Transverse colon (tissue), 4 donors: ENCODE measurements at regions not wholly inside any gene's neighbourhood (a gene's known extent, or its start where the extent isn't known, plus 50 kb on each side); places are given as distances from the start of the nearest gene placed in this dataset.

Experiments
- DNase-seq: peaks from one replicate; pipeline ENCODE4 v3.0.0-alpha.2; 2019
- H3K27ac ChIP-seq, 4 donors: fragments of 200-600 bp; sonication (generic); 2 replicates each; pipeline ENCODE4 v1.5.1; 2016 to 2018; ENCODE audit warnings: inconsistent platforms in 4 of 4
- H3K27me3 ChIP-seq: fragments of 200-600 bp; sonication (generic); 2 replicates; pipeline ENCODE4 v1.5.1; 2017; ENCODE audit warnings: inconsistent platforms
- H3K36me3 ChIP-seq, 4 donors: fragments of 200-600 bp; sonication (generic); 2 replicates each; pipeline ENCODE4 v1.5.1; 2017 to 2019; ENCODE audit warnings: inconsistent platforms in 4 of 4
- H3K4me1 ChIP-seq, 4 donors: fragments of 200-600 bp; sonication (generic); 2 replicates each; pipeline ENCODE4 v1.5.1; 2017 to 2020; ENCODE audit warnings: inconsistent platforms in 4 of 4
- H3K4me3 ChIP-seq, 4 donors: fragments of 200-600 bp; sonication (generic); 1 replicate in 1 of 4; 2 replicates in 3 of 4; pipeline versions ENCODE4 v1.5.1 to v1.6.1; 2017 to 2019; ENCODE audit warnings: inconsistent platforms in 4 of 4
- H3K9me3 ChIP-seq, 2 donors: fragments of 200-600 bp; sonication (generic); 2 replicates each; pipeline ENCODE4 v1.5.1; 2017 to 2019; ENCODE audit warnings: inconsistent platforms in 2 of 2
- CTCF ChIP-seq, 5 experiments: fragments of 200-600 bp in 3 of 5; fragments of 450-650 bp in 2 of 5; sonication (generic) in 3 of 5; IDR thresholded peaks; 1 replicate in 2 of 5; 2 replicates in 3 of 5; pipeline ENCODE4 v1.5.1; 2016 to 2017; ENCODE audit warnings: antibody characterized with exemption in 5 of 5, inconsistent platforms in 3 of 5, mild to moderate bottlenecking in 2 of 5, moderate library complexity in 1 of 5
- EP300 ChIP-seq: sonication (generic); formaldehyde crosslinking; IDR thresholded peaks from one replicate; pipeline ENCODE4 v1.6.1; 2017; ENCODE audit warnings: antibody characterized with exemption, low read depth
- POLR2A ChIP-seq: fragments of 450-650 bp; IDR thresholded peaks from one replicate; pipeline ENCODE4 v1.6.1; 2016; ENCODE audit warnings: antibody characterized with exemption, mild to moderate bottlenecking, moderate library complexity
- POLR2AphosphoS5 ChIP-seq, 3 donors: sonication (generic); formaldehyde crosslinking; IDR thresholded peaks; one replicate each; pipeline ENCODE4 v1.6.1; 2016; ENCODE audit warnings: antibody characterized with exemption in 3 of 3
- WGBS, 2 donors: methylation state at CpG; one replicate each; pipeline ENCODE4 v1.1.5; 2018; ENCODE audit warnings: low coverage in 1 of 2; 5-methylcytosine and 5-hydroxymethylcytosine counted together
- in situ Hi-C, 4 donors: fragments of 200-750 bp; cut with MboI; loops; one replicate each; pipeline versions ENCODE4 v1.15.0 to v1.15.1; 2017; ENCODE audit warnings: low sequenced_read_pairs in 3 of 4, low pct_ligation_motif_present in 1 of 4, low pct_unique_long_range_greater_than_20kb in 1 of 4
- intact Hi-C: fragments of 100-400 bp; cut with DNase I; formaldehyde crosslinking; loops from one replicate; pipeline ENCODE4 v1.15.1; 2023; ENCODE audit warnings: low total_unique reads

- peaks cover 0 to 2% of the 10 kb centered on the region in 2 donors for H3K9me3 ChIP-seq
- DNase-seq: no peak
- no peaks in the 10 kb centered on the region for H3K4me1 ChIP-seq
- H3K4me3 ChIP-seq: no peak overlapping the region
- WGBS, 2 donors: 76 to 93% methylated on average over 2 of the region's 2 CpGs
- in situ Hi-C loops (no loop called here), intact Hi-C loops (no loop called here)
- H3K36me3 ChIP-seq: no peaks in the 10 kb centered on the region
- no peaks in the 10 kb centered on the region for H3K27me3 ChIP-seq
- H3K27ac ChIP-seq: no peak overlapping the region
- TF ChIP-seq CTCF (IDR thresholded peaks at IDR 0.05) (no peak), EP300 (no peak), POLR2A (no peak), POLR2AphosphoS5 (IDR thresholded peaks at IDR 0.05) (no peak)
Measured at GRCh38 chr2:144986691-144987090, 466.8 kb upstream of the ZEB2 start.

GRCh38 chr2:144984038-144984437 lies 464.1 kb upstream of the ZEB2 start:
- 63 to 75% methylated on average over 1 of the region's 1 CpG for WGBS, 2 donors
- no peak overlapping the region for H3K4me3 ChIP-seq
- intact Hi-C loops (no loop called here), in situ Hi-C loops (no loop called here)
- H3K27me3 ChIP-seq: no peaks in the 10 kb centered on the region
- H3K9me3 ChIP-seq: peaks cover 0 to 2% of the 10 kb centered on the region in 2 donors
- no peak for DNase-seq
- no peaks in the 10 kb centered on the region for H3K4me1 ChIP-seq
- TF ChIP-seq CTCF (IDR thresholded peaks at IDR 0.05): no peak
- no peak overlapping the region for H3K27ac ChIP-seq
- H3K36me3 ChIP-seq: no peaks in the 10 kb centered on the region

- H3K4me1 ChIP-seq: no peaks in the 10 kb centered on the region
- no peak overlapping the region for H3K4me3 ChIP-seq
- in situ Hi-C loops: no loop called here
- DNase-seq: no peak
- no peaks in the 10 kb centered on the region for H3K27me3 ChIP-seq
- 92 to 100% methylated on average over 1 to 2 of the region's 2 CpGs for WGBS, 2 donors
- H3K36me3 ChIP-seq: no peaks in the 10 kb centered on the region
- H3K27ac ChIP-seq: no peak overlapping the region
- intact Hi-C loops: no loop called here
- H3K9me3 ChIP-seq: peaks cover 0 to 2% of the 10 kb centered on the region in 2 donors
- TF ChIP-seq POLR2A: no peak
Measured at GRCh38 chr2:144983107-144983506, 463.2 kb upstream of the ZEB2 start.

- no peaks in the 10 kb centered on the region for H3K36me3 ChIP-seq
- no peak overlapping the region for H3K4me3 ChIP-seq
- 90% methylated on average over 2 of the region's 2 CpGs; no CpG with 5 or more reads in 1 of the 2 donors for WGBS, 2 donors
- intact Hi-C loops (no loop called here), in situ Hi-C loops (no loop called here)
- H3K4me1 ChIP-seq: no peaks in the 10 kb centered on the region
- DNase-seq: no peak
- TF ChIP-seq POLR2A (no peak), POLR2AphosphoS5 (IDR thresholded peaks at IDR 0.05) (no peak), CTCF (IDR thresholded peaks at IDR 0.05) (no peak), EP300 (no peak)
- H3K27me3 ChIP-seq: no peaks in the 10 kb centered on the region
- H3K27ac ChIP-seq: no peak overlapping the region
- peaks cover 0 to 2% of the 10 kb centered on the region in 2 donors for H3K9me3 ChIP-seq
Measured at GRCh38 chr2:144982481-144982880, 462.6 kb upstream of the ZEB2 start.

- no peak overlapping the region for H3K4me3 ChIP-seq
- no peak overlapping the region for H3K27ac ChIP-seq
- H3K9me3 ChIP-seq: no peaks in the 10 kb centered on the region
- TF ChIP-seq POLR2AphosphoS5 (IDR thresholded peaks at IDR 0.05) (no peak), POLR2A (no peak), EP300 (no peak), CTCF (IDR thresholded peaks at IDR 0.05) (no peak)
- intact Hi-C loops (no loop called here), in situ Hi-C loops (no loop called here)
- no peaks in the 10 kb centered on the region for H3K4me1 ChIP-seq
- no peak for DNase-seq
- no peaks in the 10 kb centered on the region for H3K36me3 ChIP-seq
- no peaks in the 10 kb centered on the region for H3K27me3 ChIP-seq
- 85 to 100% methylated on average over 3 of the region's 3 CpGs for WGBS, 2 donors
Measured at GRCh38 chr2:144975881-144976280, 456.0 kb upstream of the ZEB2 start.
